HL-60/S4 treated with phorbol 12-myristate 13-acetate at 8.2 ng/mL for 4 days and 3 days (cell line): ENCODE measurements at regions not wholly inside any gene's neighbourhood (a gene's known extent, or its start where the extent isn't known, plus 50 kb on each side); places are given as distances from the start of the nearest gene placed in this dataset.

Experiments
- in situ Hi-C: fragments of 300-500 bp; cut with MboI; formaldehyde crosslinking; loops from 2 replicates; pipeline ENCODE4 v1.15.0; 2022; ENCODE audit warnings: low sequenced_read_pairs

- in situ Hi-C loops = no loop called here
Measured at GRCh38 chr2:63658176-63658968, 69.6 kb downstream of the MDH1 start.

GRCh38 chr2:63660060-63660459 lies 71.3 kb downstream of the MDH1 start:
- in situ Hi-C loops = no loop called here

DNA sequence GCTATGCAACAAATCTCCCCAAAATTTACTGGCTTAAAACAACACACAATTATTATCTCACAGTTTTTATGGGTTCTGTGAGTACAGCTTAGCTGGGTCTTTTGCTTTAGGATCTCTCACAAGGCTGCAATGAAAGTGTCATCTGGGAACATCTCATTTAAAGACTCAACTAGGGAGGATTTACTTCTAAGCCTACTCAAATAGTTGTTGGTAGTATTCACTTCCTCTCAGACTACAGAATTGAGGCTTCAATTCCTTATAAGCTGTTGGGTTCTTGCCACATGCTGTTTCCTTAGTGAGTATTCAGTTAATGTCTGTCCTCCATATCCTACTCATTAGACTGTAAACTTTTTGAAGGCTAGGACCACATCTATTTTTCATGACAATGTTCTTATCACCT lies 72.3 kb downstream of the MDH1 start:
- in situ Hi-C loops = no loop called here

DNA sequence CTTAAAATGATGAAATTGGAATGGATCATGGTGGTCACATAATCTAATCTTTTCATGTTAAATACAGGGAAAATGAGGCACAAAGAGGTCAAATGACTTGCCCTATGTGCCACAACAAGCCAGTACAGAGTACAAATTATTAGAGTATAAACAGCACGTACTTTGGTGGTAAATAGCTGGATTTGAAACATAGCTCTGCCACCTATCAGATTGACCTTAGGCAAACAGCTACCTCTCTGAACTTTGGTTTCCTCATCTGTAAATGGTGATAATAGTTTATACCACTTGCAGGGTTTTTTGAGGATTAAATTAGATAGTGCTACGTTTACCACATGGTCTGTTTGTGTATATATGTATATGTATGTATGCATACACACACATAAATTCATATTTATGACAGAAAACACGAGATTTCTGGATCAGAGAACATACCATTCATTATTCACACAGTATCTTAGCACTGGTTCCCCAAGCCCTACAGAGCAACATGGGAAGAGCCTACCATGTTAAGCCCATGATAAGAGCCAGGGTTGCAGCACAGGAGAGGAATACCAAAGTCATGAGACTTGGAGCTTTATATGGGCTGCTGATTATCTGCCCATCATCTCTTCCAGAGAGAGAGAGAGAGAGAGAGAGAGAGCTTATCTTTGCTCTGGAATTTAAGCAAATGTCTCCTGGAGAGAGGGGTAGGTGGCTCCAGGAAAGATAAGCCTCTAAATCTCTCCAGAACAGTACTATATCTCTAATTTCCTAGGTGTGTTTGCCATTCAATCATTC lies 73.5 kb downstream of the MDH1 start:
- in situ Hi-C loops = no loop called here

DNA sequence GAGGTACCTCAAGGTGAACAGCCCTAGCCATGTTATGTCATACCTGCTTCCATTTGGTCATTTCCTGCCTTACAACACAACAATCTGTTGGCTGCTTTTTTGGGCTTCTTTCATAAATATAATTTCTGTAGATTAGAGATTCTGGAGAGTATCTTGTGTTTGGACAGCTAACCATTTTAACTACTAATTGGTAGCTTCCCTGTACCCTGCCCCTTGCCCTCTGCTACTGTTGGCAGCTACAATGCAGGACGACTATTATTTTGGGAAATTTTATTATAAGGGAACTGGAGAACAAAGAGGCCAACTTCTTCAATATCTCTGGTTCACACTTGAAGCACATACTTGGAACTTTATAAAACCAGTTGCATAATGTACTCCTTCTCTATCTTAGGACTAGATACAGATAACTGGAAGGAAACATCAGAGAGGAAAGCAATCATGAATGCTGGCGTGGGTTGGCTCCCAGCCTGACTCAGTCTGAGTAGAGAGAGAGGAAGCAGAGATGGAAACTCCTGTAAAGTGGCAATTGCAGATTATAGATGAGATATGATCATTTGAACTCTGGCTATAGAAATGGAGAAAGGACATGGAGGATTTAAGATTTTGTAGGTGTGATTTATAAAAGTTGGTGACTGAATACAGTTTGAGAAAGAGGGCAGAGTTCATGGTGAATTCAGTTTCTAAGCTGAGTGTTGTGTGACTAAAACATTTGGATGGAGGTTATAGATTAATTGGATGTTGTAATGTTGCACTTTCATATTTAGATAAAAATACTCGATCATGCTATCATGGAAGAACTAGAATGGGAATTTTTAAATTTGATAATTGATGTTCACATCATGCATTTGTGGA lies 74.5 kb downstream of the MDH1 start:
- in situ Hi-C loops = no loop called here

DNA sequence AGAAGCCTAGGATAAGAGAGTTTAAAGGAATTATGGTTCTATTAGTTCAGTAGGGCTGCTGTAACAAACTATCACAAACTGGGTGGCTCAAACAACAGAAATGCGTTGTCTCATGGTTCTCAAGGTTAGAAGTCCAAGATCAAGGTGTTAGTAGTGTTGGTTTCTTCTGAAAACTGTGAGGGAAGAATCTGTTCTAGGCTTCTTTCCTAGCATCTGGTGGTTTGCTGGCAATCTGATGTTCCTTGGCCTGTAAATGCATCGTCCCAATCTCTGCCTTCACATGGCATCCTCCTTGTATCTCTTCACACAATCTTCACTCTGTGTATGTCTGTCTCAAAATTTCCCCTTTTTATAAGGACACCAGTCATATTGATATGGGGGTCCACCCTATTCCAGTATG lies 76.3 kb downstream of the MDH1 start:
- in situ Hi-C loops = no loop called here

DNA sequence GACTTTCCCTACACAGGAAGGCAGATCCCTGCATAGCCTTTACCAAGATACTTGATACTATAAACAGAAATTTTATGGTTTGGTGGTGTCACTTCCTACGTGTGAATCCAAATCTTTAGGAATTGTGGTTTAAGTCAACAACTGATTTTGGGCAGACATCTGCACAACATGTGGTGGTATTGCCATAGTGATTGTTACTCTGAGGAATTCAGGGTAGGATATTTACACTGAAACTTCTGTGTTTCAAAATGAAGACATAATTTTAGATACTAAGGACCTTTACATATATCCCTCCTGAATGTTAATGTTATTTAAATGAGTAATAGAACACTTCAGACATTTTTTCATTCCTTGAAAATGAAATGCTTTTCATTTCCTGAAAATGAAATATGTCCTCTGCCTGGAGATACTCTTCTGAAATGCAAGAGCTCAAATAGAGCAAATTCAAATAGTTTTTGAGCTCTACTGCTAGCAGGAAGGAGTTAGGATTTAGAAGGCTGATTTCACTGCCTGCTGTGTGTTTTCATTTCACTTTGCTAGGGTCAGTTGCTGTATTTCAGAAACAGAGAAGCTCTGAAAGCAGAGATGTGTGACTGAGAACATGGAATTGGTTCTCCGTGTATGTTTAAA lies 77.2 kb downstream of the MDH1 start:
- in situ Hi-C loops = no loop called here

- in situ Hi-C loops = no loop called here
Measured at GRCh38 chr2:63667132-63667700, 78.5 kb downstream of the MDH1 start.

DNA sequence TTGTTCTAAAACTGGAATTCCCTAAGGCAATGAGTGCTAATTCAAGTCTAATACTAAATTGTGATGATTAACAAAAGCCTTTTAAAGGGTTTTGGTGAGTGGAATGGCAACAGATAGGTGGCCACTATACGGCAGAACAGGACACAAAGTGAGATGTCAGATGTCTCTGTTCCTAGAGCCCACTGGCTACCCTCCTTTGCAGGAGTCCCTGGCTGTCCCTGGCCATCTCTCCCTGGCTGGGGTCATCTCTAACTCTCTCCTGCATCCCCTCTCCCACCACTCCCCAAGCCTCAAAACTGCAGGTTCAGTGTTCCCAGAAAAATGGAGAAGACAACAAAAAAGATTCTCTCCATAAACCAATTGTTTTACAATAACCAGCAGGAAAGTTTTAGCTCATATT lies 79.2 kb downstream of the MDH1 start:
- in situ Hi-C loops = no loop called here

DNA sequence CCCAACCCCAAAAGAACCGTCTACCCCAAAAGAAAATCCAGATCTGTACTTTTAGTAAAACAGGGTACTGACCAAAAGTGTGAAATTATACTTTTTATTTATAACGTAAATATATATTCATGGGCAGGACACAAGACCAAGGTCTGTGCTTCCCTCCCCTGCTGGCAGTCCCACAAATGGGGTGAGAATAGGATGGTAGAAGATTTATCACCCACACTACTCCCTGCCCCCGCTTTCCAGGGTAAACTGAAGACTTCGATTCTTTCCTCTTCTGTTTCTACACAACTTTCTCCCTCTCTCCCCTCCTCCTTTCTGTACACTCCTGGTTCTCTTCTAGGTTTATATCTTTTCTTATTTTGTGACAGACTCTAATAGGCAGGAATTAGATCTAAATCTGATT lies 79.7 kb downstream of the MDH1 start:
- in situ Hi-C loops = no loop called here

DNA sequence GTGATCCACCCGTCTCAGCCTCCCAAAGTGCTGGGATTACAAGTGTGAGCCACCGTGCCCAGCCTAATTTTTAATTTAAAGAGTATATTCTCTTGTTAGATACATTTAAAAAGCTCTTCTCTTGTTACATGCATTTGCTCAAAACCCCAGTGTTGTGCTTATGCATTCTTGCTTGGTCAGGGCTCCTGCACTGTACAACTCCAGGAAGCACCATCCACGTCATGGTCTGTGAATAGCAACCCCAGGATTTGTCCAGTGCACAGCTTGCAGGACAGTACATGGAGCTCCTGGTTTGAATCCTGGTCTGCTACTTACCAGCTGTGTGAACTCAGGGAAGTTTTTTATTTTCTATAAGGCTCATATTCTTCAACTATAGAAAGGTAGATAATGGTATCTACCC lies 80.8 kb downstream of the MDH1 start:
- in situ Hi-C loops = no loop called here

DNA sequence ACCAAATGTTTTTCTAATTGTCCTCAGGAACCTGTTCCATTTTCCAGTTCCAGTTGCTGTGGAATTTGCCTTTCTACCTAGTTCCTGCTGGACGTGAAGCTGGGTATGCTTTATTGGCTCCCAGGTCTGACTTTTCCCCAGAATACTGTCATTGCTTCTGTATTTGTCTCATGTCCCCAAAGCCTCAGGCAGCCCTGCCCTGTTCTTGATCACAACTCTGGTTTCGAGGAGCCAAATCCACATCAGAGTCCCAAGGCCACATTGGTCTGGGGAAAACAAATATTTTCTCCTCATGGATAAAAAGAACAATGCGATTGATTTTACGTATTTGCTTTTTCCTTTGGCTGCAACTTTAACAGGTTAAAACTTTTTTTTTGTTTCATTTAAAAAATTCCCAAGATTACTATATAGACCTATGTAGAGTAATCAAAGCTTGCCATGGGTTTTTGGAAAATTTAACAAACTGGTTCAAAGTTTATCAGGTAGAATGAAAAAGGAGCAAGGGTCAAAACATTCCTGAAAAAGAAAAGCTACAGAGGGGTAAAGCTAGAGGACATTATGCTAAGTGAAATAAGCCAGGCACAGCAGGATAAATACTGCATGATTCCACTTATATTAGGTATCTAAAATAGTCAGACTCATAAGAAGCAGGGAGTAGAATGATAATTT lies 85.2 kb downstream of the MDH1 start:
- in situ Hi-C loops = no loop called here

GRCh38 chr2:63675026-63675425 lies 86.3 kb downstream of the MDH1 start:
- in situ Hi-C loops = loop anchor here (25.0 kb wide), 1 partner anchor 187 kb away; no protein-coding TSS in a partner anchor

DNA sequence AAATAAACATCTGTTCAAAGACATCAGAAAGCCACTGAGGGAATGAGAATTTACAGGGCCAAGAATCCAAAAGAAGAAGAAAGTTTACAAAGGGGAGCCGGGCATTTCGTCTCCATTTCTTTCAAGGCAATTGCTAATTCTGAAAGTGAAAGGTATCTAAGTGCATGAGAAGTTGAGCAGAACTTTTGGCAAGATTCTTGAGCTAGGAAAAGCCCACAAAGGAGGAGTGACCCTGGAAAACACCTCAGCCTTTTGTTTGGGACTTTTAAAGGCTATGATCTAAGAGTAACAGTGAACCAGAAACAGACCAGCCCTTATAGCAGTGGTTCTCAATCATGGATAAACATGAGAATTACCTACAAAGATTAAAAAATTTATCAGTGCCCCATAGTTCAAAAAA lies 87.4 kb downstream of the MDH1 start:
- in situ Hi-C loops = loop anchor here (25.0 kb wide), 1 partner anchor 186 kb away; no protein-coding TSS in a partner anchor

DNA sequence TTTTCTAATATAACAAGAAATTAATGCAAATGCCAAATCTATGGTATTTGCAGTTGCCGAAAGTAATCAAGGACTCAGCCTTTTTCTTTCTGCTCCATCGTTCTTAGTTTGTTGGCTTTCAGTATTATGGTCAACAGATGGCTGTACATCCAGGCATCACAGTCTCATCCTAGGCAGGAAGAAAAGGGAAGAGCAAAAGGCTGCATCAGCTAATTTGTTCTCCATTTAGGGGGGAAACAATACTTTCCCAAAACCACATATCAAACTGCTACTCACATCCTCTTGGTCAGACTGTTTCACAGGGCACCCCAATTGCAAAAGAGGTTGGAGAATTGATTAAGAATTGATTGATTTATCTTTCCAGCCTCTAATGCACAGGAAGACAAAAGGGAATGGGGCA lies 89.3 kb downstream of the MDH1 start:
- in situ Hi-C loops = loop anchor here (25.0 kb wide), 1 partner anchor 184 kb away; no protein-coding TSS in a partner anchor

DNA sequence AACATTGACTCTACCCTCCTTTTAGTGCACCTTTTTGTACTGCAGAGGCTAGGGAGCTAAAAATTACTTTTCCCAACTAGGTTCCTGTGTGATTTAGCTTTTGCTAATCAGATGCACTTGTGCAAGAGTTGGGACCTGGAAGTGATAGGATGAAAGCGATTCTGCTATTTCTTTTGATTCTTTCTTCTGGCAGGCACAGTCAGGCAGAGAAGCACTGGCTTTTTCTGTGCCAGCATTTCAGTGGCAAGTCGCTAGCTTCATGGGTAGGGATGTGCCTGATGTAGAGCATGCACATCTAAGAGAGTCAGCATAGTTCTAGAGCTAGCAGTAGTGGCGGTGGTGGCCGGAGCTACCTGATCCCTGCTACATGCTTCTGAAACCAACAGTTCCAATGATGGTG lies 89.8 kb downstream of the MDH1 start:
- in situ Hi-C loops = loop anchor here (25.0 kb wide), 1 partner anchor 184 kb away; no protein-coding TSS in a partner anchor

DNA sequence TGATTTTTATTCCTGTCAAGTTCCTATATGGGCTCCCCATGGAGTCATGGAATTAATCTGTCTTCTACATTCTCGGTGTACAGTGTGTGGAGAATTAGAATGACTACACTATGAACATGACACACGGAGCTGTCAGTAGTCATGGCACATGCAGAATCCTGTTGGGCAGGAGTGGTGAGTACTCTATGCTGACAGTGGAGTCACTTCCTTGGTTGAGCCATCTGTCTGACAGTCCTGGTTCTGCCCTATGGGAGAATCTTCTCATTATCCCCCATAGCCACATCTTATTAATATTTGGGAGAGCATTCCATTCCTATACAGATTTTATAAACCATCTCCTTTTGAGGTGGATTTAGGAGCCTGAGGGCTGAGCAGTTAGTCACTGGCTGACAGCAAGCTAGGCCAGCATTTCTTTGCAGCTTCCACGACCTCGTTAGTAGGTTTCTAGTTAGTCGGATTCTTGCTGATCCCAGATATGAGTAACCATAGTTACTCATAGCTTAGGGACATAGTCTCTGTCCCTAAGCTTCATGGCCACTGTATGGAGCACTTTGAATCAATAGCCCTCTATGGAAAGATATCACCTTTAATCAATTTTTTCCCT lies 90.6 kb downstream of the MDH1 start:
- in situ Hi-C loops = loop anchor here (25.0 kb wide), 1 partner anchor 183 kb away; no protein-coding TSS in a partner anchor

- in situ Hi-C loops = loop anchor here (25.0 kb wide), 1 partner anchor 182 kb away; no protein-coding TSS in a partner anchor
Measured at GRCh38 chr2:63680455-63680854, 91.7 kb downstream of the MDH1 start.

DNA sequence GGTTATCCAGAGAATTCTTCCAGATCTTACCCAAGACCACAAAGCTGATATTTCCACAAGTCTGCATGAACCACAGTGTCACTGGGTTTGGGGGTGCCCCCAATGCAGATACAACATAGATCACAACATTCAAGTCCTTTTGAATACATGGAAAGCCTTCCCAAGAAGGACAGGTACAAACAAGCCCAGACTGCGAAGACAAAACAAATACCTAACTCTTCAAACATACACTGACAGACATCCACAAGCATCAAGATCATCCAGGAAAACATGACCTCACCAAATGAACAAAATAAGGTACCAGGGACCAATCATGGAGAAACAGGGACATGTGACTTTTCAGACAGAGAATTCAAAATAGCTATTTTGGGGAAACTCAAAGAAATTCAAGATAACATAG lies 93.1 kb downstream of the MDH1 start:
- in situ Hi-C loops = loop anchor here (25.0 kb wide), 1 partner anchor 180 kb away; no protein-coding TSS in a partner anchor
